GM21786 (cell line): ENCODE measurements at regions not wholly inside any gene's neighbourhood (a gene's known extent, or its start where the extent isn't known, plus 50 kb on each side); places are given as distances from the start of the nearest gene placed in this dataset.
"Not testable (repeated sequence)": the region's sequence is repeated elsewhere in the genome, so short reads cannot be mapped to it uniquely, and the experiment has no call there.

Source experiments
- ATAC-seq: cut with Tn5 transposase; IDR thresholded peaks from one replicate; pipeline ENCODE4 v1.9.1; 2021; ENCODE audit not compliant: unreplicated experiment

GRCh38 chr1:104636581-104636980 lies 886.9 kb downstream of the AMY1C start:
- ATAC-seq, result peak; percentile 77

GRCh38 chr1:104646233-104646632 lies 896.5 kb downstream of the AMY1C start:
- no peak for ATAC-seq

- peak; percentile 77 for ATAC-seq
Observed at GRCh38 chr1:104648269-104648691, 898.6 kb downstream of the AMY1C start.

- not testable (repeated sequence) for ATAC-seq
Observed at GRCh38 chr1:104664374-104664773, 914.7 kb downstream of the AMY1C start.

GRCh38 chr1:104665300-104665699 lies 915.6 kb downstream of the AMY1C start:
- ATAC-seq, result no peak

GRCh38 chr1:104671684-104672353 lies 922.1 kb downstream of the AMY1C start:
- ATAC-seq, result no peak

- ATAC-seq, result no peak
Observed at GRCh38 chr1:104699433-104699832, 949.7 kb downstream of the AMY1C start.

- no peak for ATAC-seq
Observed at GRCh38 chr1:104702731-104703130, 953.0 kb downstream of the AMY1C start.

- ATAC-seq, result no peak
Observed at GRCh38 chr1:104706631-104707147, 957.0 kb downstream of the AMY1C start.

GRCh38 chr1:104718752-104719151 lies 969.1 kb downstream of the AMY1C start:
- no peak for ATAC-seq

- ATAC-seq, result no peak
Observed at GRCh38 chr1:104720741-104721140, 971.0 kb downstream of the AMY1C start.

GRCh38 chr1:104726917-104727316 lies 977.2 kb downstream of the AMY1C start:
- ATAC-seq, result no peak

- no peak for ATAC-seq
Observed at GRCh38 chr1:104733866-104734265, 984.2 kb downstream of the AMY1C start.

GRCh38 chr1:104745875-104746274 lies 996.2 kb downstream of the AMY1C start:
- ATAC-seq, result no peak

GRCh38 chr1:104746994-104747393 lies 997.3 kb downstream of the AMY1C start:
- ATAC-seq, result peak; percentile 67

- ATAC-seq, result peak; percentile 93
Observed at GRCh38 chr1:104760017-104760416, 1010.3 kb downstream of the AMY1C start.

- no peak for ATAC-seq
Observed at GRCh38 chr1:104761961-104762570, 1012.4 kb downstream of the AMY1C start.

- ATAC-seq, result peak; percentile 82
Observed at GRCh38 chr1:104765085-104765484, 1015.4 kb downstream of the AMY1C start.

- peak; percentile 67 for ATAC-seq
Observed at GRCh38 chr1:104768466-104768865, 1018.8 kb downstream of the AMY1C start.

- peak; percentile 64 for ATAC-seq
Observed at GRCh38 chr1:104780470-104781078, 1030.9 kb downstream of the AMY1C start.

- no peak for ATAC-seq
Observed at GRCh38 chr1:104785575-104786187, 1036.0 kb downstream of the AMY1C start.
